WTC11 (cell line): ENCODE measurements at regions not wholly inside any gene's neighbourhood (a gene's known extent, or its start where the extent isn't known, plus 50 kb on each side); places are given as distances from the start of the nearest gene placed in this dataset.

Experiments used
- CTCF ChIP-seq: fragments of 200-600 bp; IDR thresholded peaks from 2 replicates; pipeline ENCODE4 v1.8.0; 2022; ENCODE audit warnings: antibody characterized with exemption
- E2F4 ChIP-seq: sonication (generic); formaldehyde crosslinking; IDR thresholded peaks from 2 replicates; pipeline ENCODE4 v1.8.1; 2022; ENCODE audit warnings: low read depth, mild to moderate bottlenecking, moderate library complexity, missing genetic modification reagents, borderline replicate concordance
- FOXP4 ChIP-seq: sonication (generic); formaldehyde crosslinking; IDR thresholded peaks from 2 replicates; pipeline ENCODE4 v1.8.0; 2022; ENCODE audit warnings: mild to moderate bottlenecking, missing genetic modification reagents
- NR3C1 ChIP-seq: sonication (generic); formaldehyde crosslinking; conservative IDR thresholded peaks from 2 replicates; pipeline ENCODE4 v1.8.1; 2023; ENCODE audit warnings: low read depth, mild to moderate bottlenecking, missing genetic modification reagents
- TCF7 ChIP-seq: sonication (generic); formaldehyde crosslinking; IDR thresholded peaks from 2 replicates; pipeline ENCODE4 v1.8.0; 2022; ENCODE audit warnings: mild to moderate bottlenecking, low read depth, missing genetic modification reagents, moderate library complexity
- TEAD4 ChIP-seq: sonication (generic); formaldehyde crosslinking; IDR thresholded peaks from 2 replicates; pipeline ENCODE4 v1.8.0; 2022; ENCODE audit warnings: mild to moderate bottlenecking, missing genetic modification reagents
- USF2 ChIP-seq: sonication (generic); formaldehyde crosslinking; IDR thresholded peaks from 2 replicates; pipeline ENCODE4 v1.8.1; 2023; ENCODE audit warnings: mild to moderate bottlenecking, missing genetic modification reagents, moderate library complexity
- ZNF396 ChIP-seq: fragments of 250-450 bp; sonication (Bioruptor Pico); IDR thresholded peaks from 2 replicates; pipeline ENCODE4 v1.8.0; 2021; ENCODE audit warnings: mild to moderate bottlenecking, moderate library complexity, borderline replicate concordance

DNA sequence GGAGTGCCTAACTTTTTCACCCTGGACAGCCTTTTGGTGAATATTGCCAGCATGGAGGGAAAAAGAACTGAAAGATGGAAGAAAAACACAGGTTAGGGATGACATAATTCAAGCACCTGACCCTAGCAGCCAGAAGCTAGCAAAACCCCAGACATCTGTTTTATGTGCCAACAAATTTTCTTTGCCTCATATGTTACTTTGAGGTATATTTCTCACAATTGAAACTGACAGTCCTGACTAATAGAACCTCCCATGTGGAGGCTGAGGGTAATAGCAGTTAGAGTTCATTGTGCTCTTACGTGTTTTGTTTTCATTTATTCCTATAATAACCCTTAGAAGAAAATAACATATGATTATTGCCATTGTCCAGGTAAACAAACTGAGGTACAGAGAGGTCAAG lies 71.5 kb upstream of the SLC25A26 start:
- TF ChIP-seq CTCF (no peak), NR3C1 (CRISPR knock-in tag) (no peak), FOXP4 (CRISPR knock-in tag) (no peak), ZNF396 (CRISPR knock-in tag) (no peak), USF2 (CRISPR knock-in tag) (no peak), E2F4 (CRISPR knock-in tag) (no peak), TEAD4 (CRISPR knock-in tag) (no peak), TCF7 (CRISPR knock-in tag) (no peak)
